HCT116 (cell line): ENCODE measurements at regions not wholly inside any gene's neighbourhood (a gene's known extent, or its start where the extent isn't known, plus 50 kb on each side); places are given as distances from the start of the nearest gene placed in this dataset.

Experiments used
- ATAC-seq: fragments of 200-7000 bp; cut with Tn5 transposase; 2 replicates; pipeline ENCODE4 v1.9.1; 2020; ENCODE audit warnings: mild to moderate bottlenecking, moderate library complexity
- BruUV-seq: library from RNA; stranded (reverse); fragments of 400-500 nt; replicated peaks from 2 replicates; lab custom pipeline; 2021; lab: Mats Ljungman, UMichigan
- CTCF ChIA-PET: fragments of 300-600 bp; sonication (Branson Sonifier 250); formaldehyde crosslinking; loops from one replicate; lab custom pipeline; 2021; ENCODE audit warnings: antibody characterized with exemption; lab: Charles Lee
- POLR2A ChIA-PET: fragments of 300-600, 350-600 bp; sonication (Branson Sonifier 250); formaldehyde crosslinking; loops from one replicate; lab custom pipeline; 2021; ENCODE audit warnings: antibody characterized with exemption; lab: Charles Lee
- RAD21 ChIA-PET, 2 experiments: fragments of 300-600 bp; sonication (Branson Sonifier 250); formaldehyde crosslinking; loops; one replicate each; lab custom pipeline; 2023; ENCODE audit warnings: low total read pairs in 2 of 2; ENCODE audit not compliant: uncharacterized antibody in 2 of 2, unreplicated experiment in 2 of 2, low non-redundant PET in 1 of 2; lab: Charles Lee
- DNase-seq: peaks from one replicate; pipeline ENCODE4 v3.0.0-alpha.2; 2010; ENCODE audit warnings: low read depth, low spot score
- H2AFZ ChIP-seq: fragments of 200-600 bp; shearing (Covaris generic), sonication (generic); 2 replicates; pipeline ENCODE4 v1.6.1; 2017; ENCODE audit warnings: low read depth, mixed run types, mixed read lengths, antibody characterized with exemption, low read length; ENCODE audit not compliant: poor library complexity, severe bottlenecking
- H3K27ac ChIP-seq: 2 replicates; pipeline ENCODE4 v1.5.1; 2012; ENCODE audit warnings: low read depth, low read length
- H3K27me3 ChIP-seq: fragments of 200-600 bp; sonication (generic); 2 replicates; pipeline ENCODE4 v1.6.1; 2016; ENCODE audit warnings: mixed run types, low read length, mixed read lengths; ENCODE audit not compliant: insufficient read depth
- H3K36me3 ChIP-seq, 2 experiments: fragments of 200-500 bp in 1 of 2; fragments of 200-600 bp in 1 of 2; sonication (Bioruptor generic) in 1 of 2; sonication (generic) in 1 of 2; 2 replicates each; pipeline versions ENCODE4 v1.5.1 to v1.6.1; 2014 to 2016; ENCODE audit warnings: low read length in 2 of 2, inconsistent platforms in 1 of 2, mixed read lengths in 1 of 2, mixed run types in 1 of 2; ENCODE audit not compliant: insufficient read depth in 2 of 2, control insufficient read depth in 1 of 2
- H3K4me1 ChIP-seq, 2 experiments: fragments of 200-600 bp in 1 of 2; sonication (generic) in 1 of 2; 2 replicates each; pipeline versions ENCODE4 v1.5.1 to v1.6.1; 2012 to 2017; ENCODE audit warnings: low read length in 2 of 2, inconsistent platforms in 1 of 2, mild to moderate bottlenecking in 1 of 2, mixed read lengths in 1 of 2, mixed run types in 1 of 2, moderate library complexity in 1 of 2; ENCODE audit not compliant: insufficient read depth in 2 of 2, control insufficient read depth in 1 of 2
- H3K4me2 ChIP-seq: fragments of 200-600 bp; sonication (generic); 2 replicates; pipeline ENCODE4 v1.6.1; 2017; ENCODE audit warnings: mixed run types, low read length, mixed read lengths
- H3K4me3 ChIP-seq, 2 experiments: fragments of 200-600 bp in 1 of 2; sonication (generic) in 1 of 2; replicated peaks in 1 of 2; 2 replicates each; pipeline ENCODE4 v1.5.1; 2011 to 2016; ENCODE audit warnings: low read length in 2 of 2, control low read depth in 1 of 2, low read depth in 1 of 2, mild to moderate bottlenecking in 1 of 2, mixed read lengths in 1 of 2, mixed run types in 1 of 2
- H3K79me2 ChIP-seq: fragments of 200-600 bp; sonication (generic); 2 replicates; pipeline ENCODE4 v1.6.1; 2017; ENCODE audit warnings: mild to moderate bottlenecking, mixed run types, low read length, moderate library complexity, mixed read lengths; ENCODE audit not compliant: insufficient read depth
- H3K9ac ChIP-seq: fragments of 200-600 bp; sonication (generic); 2 replicates; pipeline ENCODE4 v1.6.1; 2016; ENCODE audit warnings: low read length, mixed read lengths
- H3K9me2 ChIP-seq: fragments of 200-600 bp; sonication (generic), shearing (Covaris generic); 2 replicates; pipeline ENCODE4 v1.6.1; 2017; ENCODE audit warnings: mixed run types, mild to moderate bottlenecking, moderate library complexity; ENCODE audit not compliant: insufficient read depth
- H3K9me3 ChIP-seq, 2 experiments: fragments of 200-500 bp in 1 of 2; fragments of 200-600 bp in 1 of 2; sonication (Bioruptor generic) in 1 of 2; sonication (generic) in 1 of 2; 2 replicates each; pipeline ENCODE4 v1.6.1; 2014 to 2017; ENCODE audit warnings: low read length in 2 of 2, mixed read lengths in 2 of 2, inconsistent platforms in 1 of 2, low read depth in 1 of 2, mild to moderate bottlenecking in 1 of 2, mixed run types in 1 of 2, moderate library complexity in 1 of 2; ENCODE audit not compliant: control insufficient read depth in 1 of 2, insufficient read depth in 1 of 2
- H4K20me1 ChIP-seq: fragments of 200-600 bp; sonication (generic), shearing (Covaris generic); 2 replicates; pipeline ENCODE4 v1.6.1; 2017; ENCODE audit warnings: mixed run types, mild to moderate bottlenecking, moderate library complexity; ENCODE audit not compliant: insufficient read depth
- CEBPB ChIP-seq: IDR thresholded peaks from 2 replicates; pipeline ENCODE4 v1.6.1; 2012; ENCODE audit warnings: low read depth
- EZH2 ChIP-seq: fragments of 200-600 bp; sonication (generic); IDR thresholded peaks from 2 replicates; pipeline ENCODE4 v1.6.1; 2017; ENCODE audit warnings: antibody characterized with exemption, mixed run types
- FOSL1 ChIP-seq: IDR thresholded peaks from 2 replicates; pipeline ENCODE4 v1.6.1; 2012; ENCODE audit warnings: low read depth
- YY1 ChIP-seq: IDR thresholded peaks from 2 replicates; pipeline ENCODE4 v1.6.1; 2011; ENCODE audit warnings: low read length, low read depth, moderate library complexity, mild to moderate bottlenecking; ENCODE audit not compliant: insufficient replicate concordance; ENCODE audit errors: extremely low read depth
- ZFX ChIP-seq: fragments of 450-650 bp; IDR thresholded peaks from 2 replicates; pipeline ENCODE4 v1.6.1; 2017
- intact Hi-C: fragments of 100-400 bp; cut with micrococcal nuclease; formaldehyde crosslinking; loops from 2 replicates; pipeline ENCODE4 v1.10.0; 2022
- TF ChIP-seq, protein P1 (sequence below): IDR thresholded peaks from 2 replicates; pipeline ENCODE4 v1.6.1; 2012

DNA sequence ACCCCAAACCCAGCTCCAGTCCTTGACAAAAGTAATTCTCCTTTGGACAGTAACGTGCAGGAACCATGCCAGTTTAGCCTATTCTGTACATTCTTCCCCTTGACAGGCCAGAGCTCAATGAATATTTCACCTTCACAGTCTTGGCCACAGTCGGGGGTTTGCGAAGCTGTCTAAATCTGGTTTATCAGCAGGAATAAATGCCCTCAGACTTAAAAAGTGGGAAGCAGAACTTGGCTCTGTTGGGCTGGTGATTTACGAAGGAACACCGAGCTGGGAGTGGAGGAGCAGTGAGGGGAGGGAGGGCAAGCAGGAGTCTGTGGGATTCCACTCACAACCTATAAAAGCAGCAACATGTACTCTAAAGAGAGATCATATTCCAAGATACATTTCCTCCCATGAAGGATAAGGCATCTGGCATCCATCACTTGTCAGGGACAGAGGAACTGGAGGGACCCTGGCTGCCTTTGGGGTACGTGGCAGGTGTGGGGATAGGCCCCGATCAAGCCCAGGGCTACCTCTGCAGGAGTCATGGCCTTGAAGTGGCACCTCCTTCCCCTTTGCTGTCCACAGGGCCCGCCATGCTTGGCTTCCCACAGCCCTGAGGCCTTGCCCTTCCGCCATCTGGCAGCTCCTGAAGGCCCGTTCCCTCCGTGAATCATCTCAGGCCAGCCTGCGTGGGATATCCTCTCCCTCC lies 154.3 kb downstream of the ADAMTS15 start:
- H3K4me1 ChIP-seq: no peaks in the 10 kb centered on the region
- DNase-seq: no peak
- no peak for TF ChIP-seq CEBPB
- no peak for TF ChIP-seq ZFX
- no peak for TF ChIP-seq EZH2
- TF ChIP-seq YY1: no peak
- TF ChIP-seq, protein P1, sequence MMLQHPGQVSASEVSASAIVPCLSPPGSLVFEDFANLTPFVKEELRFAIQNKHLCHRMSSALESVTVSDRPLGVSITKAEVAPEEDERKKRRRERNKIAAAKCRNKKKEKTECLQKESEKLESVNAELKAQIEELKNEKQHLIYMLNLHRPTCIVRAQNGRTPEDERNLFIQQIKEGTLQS: no peak
- TF ChIP-seq, all 23 proteins: peak for 0
- no TSS peak for BruUV-seq
- POLR2A ChIA-PET: no interaction called here
- no peaks in the 10 kb centered on the region for H3K79me2 ChIP-seq
- no peak overlapping the region for H3K4me2 ChIP-seq
- H3K9me2 ChIP-seq: no peaks in the 10 kb centered on the region
- H4K20me1 ChIP-seq: no peaks in the 10 kb centered on the region
- H2AFZ ChIP-seq: no peak overlapping the region
- RAD21 ChIA-PET: no interaction called here
- no peaks in the 10 kb centered on the region for H3K9me3 ChIP-seq
- no peak overlapping the region for H3K9ac ChIP-seq
- H3K36me3 ChIP-seq: no peaks in the 10 kb centered on the region
- H3K27me3 ChIP-seq: no peaks in the 10 kb centered on the region; the same call in 1 of the 2 replicates
- intact Hi-C loops: no loop called here
- ATAC-seq: no peak
- CTCF ChIA-PET: no interaction called here
- H3K4me3 ChIP-seq: no peak overlapping the region
- H3K27ac ChIP-seq: no peak overlapping the region

- no peak overlapping the region for H3K9ac ChIP-seq
- H3K27ac ChIP-seq: no peak overlapping the region
- no TSS peak for BruUV-seq
- intact Hi-C loops: no loop called here
- POLR2A ChIA-PET: no interaction called here
- H3K4me2 ChIP-seq: no peak overlapping the region
- no peak for TF ChIP-seq FOSL1
- no peaks in the 10 kb centered on the region for H3K9me2 ChIP-seq
- no peak overlapping the region for H3K4me3 ChIP-seq
- H3K27me3 ChIP-seq: no peaks in the 10 kb centered on the region; the same call in 1 of the 2 replicates
- DNase-seq (no peak), ATAC-seq (no peak)
- H2AFZ ChIP-seq: no peak overlapping the region
- H3K4me1 ChIP-seq: no peaks in the 10 kb centered on the region
- no peaks in the 10 kb centered on the region for H3K79me2 ChIP-seq
- CTCF ChIA-PET: no interaction called here
- no peaks in the 10 kb centered on the region for H3K9me3 ChIP-seq
- H3K36me3 ChIP-seq: no peaks in the 10 kb centered on the region
- H4K20me1 ChIP-seq: no peaks in the 10 kb centered on the region
- RAD21 ChIA-PET: no interaction called here
These were observed 155.0 kb downstream of the ADAMTS15 start for GRCh38 chr11:130603335-130603906.
